ENCODE measurements at regions not wholly inside any gene's neighbourhood (a gene's known extent, or its start where the extent isn't known, plus 50 kb on each side); places are given as distances from the start of the nearest gene placed in this dataset.

GRCh38 chr11:13064593-13064992 is 55.5 kb downstream of the RASSF10 start:
- TF ChIP-seq POLR2A (IDR thresholded peaks at IDR 0.05; ENCODE audit: low read length) (no peak), GATA1 (IDR thresholded peaks at IDR 0.05; ENCODE audit: low read depth, low read length) (no peak)

Data from erythroblast (primary cell).